B cell (primary cell): ENCODE measurements at regions not wholly inside any gene's neighbourhood (a gene's known extent, or its start where the extent isn't known, plus 50 kb on each side); places are given as distances from the start of the nearest gene placed in this dataset.

ENCODE experiments used
- ATAC-seq: fragments of 200-7000 bp; cut with Tn5 transposase; one replicate; pipeline ENCODE4 v1.10.0; 2021; ENCODE audit warnings: low read depth, mild to moderate bottlenecking, moderate number of reproducible peaks, moderate library complexity
- CTCF ChIA-PET: fragments of 350-600 bp; sonication (Branson Sonifier 250); formaldehyde crosslinking; loops from one replicate; lab custom pipeline; 2021; ENCODE audit warnings: antibody characterized with exemption, inconsistent platforms; lab: Charles Lee
- POLR2A ChIA-PET: fragments of 350-600 bp; sonication (Branson Sonifier 250); formaldehyde crosslinking; loops from one replicate; lab custom pipeline; 2021; ENCODE audit warnings: antibody characterized with exemption; lab: Charles Lee
- DNase-seq: peaks from one replicate; pipeline ENCODE4 v3.0.0; 2013
- H2AFZ ChIP-seq: 2 replicates; pipeline ENCODE4 v1.6.1; 2012; ENCODE audit warnings: mild to moderate bottlenecking, low read depth, low read length; ENCODE audit not compliant: insufficient read depth, poor library complexity, severe bottlenecking
- H3K27ac ChIP-seq, 2 donors: 1 replicate in 1 of 2; 2 replicates in 1 of 2; pipeline ENCODE4 v1.5.1; 2012 to 2013; ENCODE audit warnings: low read length in 2 of 2, mild to moderate bottlenecking in 2 of 2, moderate library complexity in 1 of 2
- H3K27me3 ChIP-seq, 4 experiments: fragments of 200-600 bp in 1 of 4; sonication (generic) in 1 of 4; replicated peaks in 1 of 4; 1 replicate in 2 of 4; 2 replicates in 2 of 4; pipeline versions ENCODE4 v1.6.1 to v1.7.0; 2013 to 2016; ENCODE audit warnings: low read length in 3 of 4, mild to moderate bottlenecking in 2 of 4, mixed read lengths in 1 of 4, moderate library complexity in 1 of 4; ENCODE audit not compliant: insufficient read depth in 4 of 4, control insufficient read depth in 3 of 4; ENCODE audit errors: control extremely low read depth in 1 of 4
- H3K36me3 ChIP-seq, 2 experiments: replicated peaks in 1 of 2; 1 replicate in 1 of 2; 2 replicates in 1 of 2; pipeline versions ENCODE4 v1.6.1 to v1.7.1; 2013; ENCODE audit warnings: low read length in 1 of 2; ENCODE audit not compliant: insufficient read depth in 2 of 2, control insufficient read depth in 1 of 2; ENCODE audit errors: control extremely low read depth in 1 of 2, extremely low read depth in 1 of 2
- H3K4me1 ChIP-seq, 2 donors: fragments of 200-600 bp in 1 of 2; sonication (generic) in 1 of 2; 1 replicate in 1 of 2; 2 replicates in 1 of 2; pipeline versions ENCODE4 v1.5.1 to v1.6.1; 2013 to 2017; ENCODE audit warnings: low read length in 2 of 2; ENCODE audit not compliant: control insufficient read depth in 2 of 2, insufficient read depth in 2 of 2
- H3K4me2 ChIP-seq: replicated peaks from 2 replicates; pipeline ENCODE3; 2012; ENCODE audit warnings: mild to moderate bottlenecking, low read depth, low read length; ENCODE audit not compliant: poor library complexity, severe bottlenecking
- H3K4me3 ChIP-seq, 5 experiments: fragments of 200-600 bp in 1 of 5; sonication (generic) in 1 of 5; 1 replicate in 3 of 5; 2 replicates in 2 of 5; pipeline versions ENCODE4 v1.5.1 to v1.7.0; 2011 to 2016; ENCODE audit warnings: low read length in 4 of 5, mild to moderate bottlenecking in 4 of 5, low read depth in 2 of 5, control low read depth in 1 of 5, moderate library complexity in 1 of 5; ENCODE audit not compliant: insufficient read depth in 1 of 5; ENCODE audit errors: control extremely low read depth in 1 of 5, extremely low read depth in 1 of 5
- H3K79me2 ChIP-seq: fragments of 200-600 bp; sonication (generic); one replicate; pipeline ENCODE4 v1.6.0; 2016; ENCODE audit warnings: low read length; ENCODE audit not compliant: control insufficient read depth, insufficient read depth
- H3K9ac ChIP-seq: fragments of 200-600 bp; sonication (generic); 2 replicates; pipeline ENCODE4 v1.6.1; 2017; ENCODE audit warnings: mild to moderate bottlenecking, low read length, moderate library complexity
- H3K9me3 ChIP-seq, 3 donors: one replicate each; pipeline versions ENCODE4 v1.6.1 to v1.7.1; 2013; ENCODE audit warnings: low read length in 2 of 3; ENCODE audit not compliant: control insufficient read depth in 2 of 3, insufficient read depth in 1 of 3; ENCODE audit errors: control extremely low read depth in 1 of 3
- H4K20me1 ChIP-seq: 2 replicates; pipeline ENCODE4 v1.6.0; 2012; ENCODE audit warnings: mild to moderate bottlenecking, low read length; ENCODE audit not compliant: insufficient read depth, control insufficient read depth, poor library complexity, severe bottlenecking
- H3K27ac Mint-ChIP-seq: one replicate; pipeline ENCODE4 v1.8.0; 2021; ENCODE audit warnings: mixed read lengths
- H3K27me3 Mint-ChIP-seq: one replicate; pipeline ENCODE4 v1.8.0; 2021; ENCODE audit warnings: mixed read lengths
- H3K4me1 Mint-ChIP-seq: one replicate; pipeline ENCODE4 v1.8.0; 2021; ENCODE audit warnings: mixed read lengths
- H3K4me3 Mint-ChIP-seq: one replicate; pipeline ENCODE4 v1.8.0; 2021; ENCODE audit warnings: mixed read lengths
- H3K9me3 Mint-ChIP-seq: one replicate; pipeline ENCODE4 v1.8.0; 2022; ENCODE audit warnings: mixed read lengths; ENCODE audit not compliant: insufficient read depth
- EZH2 ChIP-seq: IDR thresholded peaks from 2 replicates; pipeline ENCODE4 v1.6.1; 2012; ENCODE audit warnings: borderline replicate concordance, low read depth, mild to moderate bottlenecking, moderate library complexity, low read length; ENCODE audit not compliant: insufficient read depth, poor library complexity, severe bottlenecking
- WGBS: methylation state at CpG from one replicate; pipeline ENCODE4 v1.1.5; 2013; ENCODE audit warnings: missing lambda C conversion rate; ENCODE audit not compliant: insufficient coverage; 5-methylcytosine and 5-hydroxymethylcytosine counted together
- intact Hi-C: fragments of 100-400 bp; cut with micrococcal nuclease; formaldehyde crosslinking; loops from one replicate; pipeline ENCODE4 v1.10.0; 2022
- TF ChIP-seq, protein P1 (sequence below): fragments of 200-600 bp; IDR thresholded peaks from one replicate; pipeline ENCODE4 v1.8.0; 2022; ENCODE audit warnings: antibody characterized with exemption, mild to moderate bottlenecking

DNA sequence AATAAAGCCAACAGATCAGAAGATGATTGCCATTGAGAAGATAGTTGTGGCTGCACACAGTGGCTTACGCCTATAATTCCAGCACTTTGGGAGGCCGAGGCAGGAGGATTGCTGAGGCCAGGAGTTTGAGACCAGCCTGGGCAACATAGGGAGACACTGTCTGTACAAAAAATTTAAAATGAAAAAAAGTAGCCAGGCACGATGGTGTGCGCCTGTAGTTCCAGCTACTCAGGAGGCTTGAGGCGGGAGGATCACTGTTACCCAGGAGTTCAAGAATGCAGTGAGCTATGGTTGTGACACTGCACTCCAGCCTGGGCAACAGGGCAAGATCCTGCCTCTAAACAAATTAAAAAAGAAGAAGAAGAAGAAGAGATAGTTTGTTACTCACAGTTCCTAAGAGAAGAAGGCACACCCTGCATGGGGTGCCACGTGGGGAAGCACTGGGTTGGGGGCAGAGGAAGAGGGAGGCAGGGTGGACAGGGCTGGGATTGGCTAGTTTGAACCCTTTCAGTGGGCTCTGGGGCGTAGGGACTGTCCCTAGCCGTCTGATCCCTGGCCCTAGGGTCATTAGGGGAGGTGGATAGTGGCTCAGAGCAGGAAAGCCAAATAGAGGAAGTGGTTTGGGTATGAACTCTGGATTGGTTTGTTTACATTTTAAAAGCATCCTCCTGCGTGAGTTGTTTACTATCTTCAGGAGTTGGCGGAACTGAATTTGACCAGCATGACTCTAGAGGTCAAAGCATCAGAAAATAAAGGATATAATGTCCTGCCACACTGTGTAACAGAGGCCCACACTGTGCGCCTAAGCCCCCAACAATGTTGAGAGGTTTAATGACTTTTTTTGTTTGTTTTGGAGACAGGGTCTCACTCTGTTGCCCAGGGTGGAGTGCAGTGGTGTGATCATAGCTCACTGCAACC is 60.5 kb upstream of the MEDAG start:
- Histone ChIP-seq H3K9ac (no peak overlapping the region), H3K27ac (no peak overlapping the region), H3K27me3 (no peaks in the 10 kb centered on the region), H3K79me2 (no peaks in the 10 kb centered on the region), H3K9me3 (peaks cover 0 to 16% (median 0%) of the 10 kb centered on the region in 3 donors), H3K4me3 (no peak overlapping the region), H2AFZ (no peak overlapping the region), H3K4me1 (peaks cover 0 to 4% of the 10 kb centered on the region in 2 donors), H3K4me2 (no peak overlapping the region), H4K20me1 (no peaks in the 10 kb centered on the region), H3K36me3 (no peaks in the 10 kb centered on the region)
- Mint-ChIP-seq H3K4me1 (peaks cover 10% of the 10 kb centered on the region), H3K9me3 (no peaks in the 10 kb centered on the region), H3K4me3 (no peak overlapping the region), H3K27me3 (no peaks in the 10 kb centered on the region), H3K27ac (peak overlapping the region; percentile 3)
- no peak for DNase-seq
- ATAC-seq = peak; percentile 29
- 49% methylated on average over 8 of the region's 11 CpGs for WGBS
- ChIA-PET CTCF (no interaction called here), POLR2A (no interaction called here)
- TF ChIP-seq, protein P1, sequence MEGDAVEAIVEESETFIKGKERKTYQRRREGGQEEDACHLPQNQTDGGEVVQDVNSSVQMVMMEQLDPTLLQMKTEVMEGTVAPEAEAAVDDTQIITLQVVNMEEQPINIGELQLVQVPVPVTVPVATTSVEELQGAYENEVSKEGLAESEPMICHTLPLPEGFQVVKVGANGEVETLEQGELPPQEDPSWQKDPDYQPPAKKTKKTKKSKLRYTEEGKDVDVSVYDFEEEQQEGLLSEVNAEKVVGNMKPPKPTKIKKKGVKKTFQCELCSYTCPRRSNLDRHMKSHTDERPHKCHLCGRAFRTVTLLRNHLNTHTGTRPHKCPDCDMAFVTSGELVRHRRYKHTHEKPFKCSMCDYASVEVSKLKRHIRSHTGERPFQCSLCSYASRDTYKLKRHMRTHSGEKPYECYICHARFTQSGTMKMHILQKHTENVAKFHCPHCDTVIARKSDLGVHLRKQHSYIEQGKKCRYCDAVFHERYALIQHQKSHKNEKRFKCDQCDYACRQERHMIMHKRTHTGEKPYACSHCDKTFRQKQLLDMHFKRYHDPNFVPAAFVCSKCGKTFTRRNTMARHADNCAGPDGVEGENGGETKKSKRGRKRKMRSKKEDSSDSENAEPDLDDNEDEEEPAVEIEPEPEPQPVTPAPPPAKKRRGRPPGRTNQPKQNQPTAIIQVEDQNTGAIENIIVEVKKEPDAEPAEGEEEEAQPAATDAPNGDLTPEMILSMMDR = no peak
- no peak for TF ChIP-seq EZH2
- intact Hi-C loops = no loop called here

DNA sequence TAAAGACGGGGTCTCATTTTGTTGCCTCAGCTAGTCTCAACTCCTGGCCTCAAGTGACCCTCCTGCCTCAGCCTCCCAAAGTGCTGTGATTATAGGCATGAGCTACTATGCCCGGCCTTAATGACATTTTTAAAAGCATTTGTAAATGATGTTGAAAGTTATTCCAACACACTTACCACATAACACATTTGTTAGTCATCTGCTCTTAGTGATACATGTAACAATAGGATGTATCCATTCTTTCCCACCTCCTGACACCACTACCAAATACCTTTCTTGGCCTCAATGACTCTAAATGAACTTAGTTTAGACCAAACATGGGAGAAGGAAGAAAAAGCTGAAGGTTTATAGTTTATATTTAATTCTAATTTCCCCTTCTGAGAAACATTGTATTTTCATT is 59.8 kb upstream of the MEDAG start:
- H3K4me1 Mint-ChIP-seq = peaks cover 10% of the 10 kb centered on the region
- WGBS = 100% methylated on average over 1 of the region's 2 CpGs
- ChIA-PET POLR2A (no interaction called here), CTCF (no interaction called here)
- Histone ChIP-seq H4K20me1 (no peaks in the 10 kb centered on the region), H2AFZ (no peak overlapping the region), H3K9me3 (peaks cover 0 to 16% (median 0%) of the 10 kb centered on the region in 3 donors), H3K9ac (no peak overlapping the region), H3K36me3 (no peaks in the 10 kb centered on the region), H3K27ac (no peak overlapping the region), H3K27me3 (no peaks in the 10 kb centered on the region), H3K4me3 (no peak overlapping the region), H3K4me2 (no peak overlapping the region), H3K4me1 (peaks cover 0 to 4% of the 10 kb centered on the region in 2 donors), H3K79me2 (no peaks in the 10 kb centered on the region)
- TF ChIP-seq, protein P1 = no peak
- no peak for TF ChIP-seq EZH2
- no peaks in the 10 kb centered on the region for H3K27me3 Mint-ChIP-seq
- H3K27ac Mint-ChIP-seq = no peak overlapping the region
- ATAC-seq = no peak
- intact Hi-C loops = no loop called here
- no peak for DNase-seq
- no peak overlapping the region for H3K4me3 Mint-ChIP-seq
- H3K9me3 Mint-ChIP-seq = no peaks in the 10 kb centered on the region
